Stimulated activated naive CD8-positive, alpha-beta T cell treated with anti-CD3 and anti-CD28 coated beads, Interleukin-15, Interleukin-2, amounts not matched to agents 100 ng/mL and 50 ng/mL, for 24 hours (primary cell): ENCODE measurements at regions not wholly inside any gene's neighbourhood (a gene's known extent, or its start where the extent isn't known, plus 50 kb on each side); places are given as distances from the start of the nearest gene placed in this dataset.

ENCODE experiments used
- H3K27ac Mint-ChIP-seq: one replicate; pipeline ENCODE4 v1.8.0; 2021; ENCODE audit warnings: mild to moderate bottlenecking, mixed read lengths
- H3K27me3 Mint-ChIP-seq: one replicate; pipeline ENCODE4 v1.8.0; 2021; ENCODE audit warnings: mixed read lengths
- H3K36me3 Mint-ChIP-seq: one replicate; pipeline ENCODE4 v1.8.0; 2021; ENCODE audit warnings: low read depth, mixed read lengths
- H3K4me1 Mint-ChIP-seq: one replicate; pipeline ENCODE4 v1.8.0; 2021; ENCODE audit warnings: low read depth, mixed read lengths
- H3K4me3 Mint-ChIP-seq: one replicate; pipeline ENCODE4 v1.8.0; 2021; ENCODE audit warnings: mild to moderate bottlenecking, mixed read lengths
- H3K9me3 Mint-ChIP-seq: one replicate; pipeline ENCODE4 v1.8.0; 2021; ENCODE audit warnings: mixed read lengths

DNA sequence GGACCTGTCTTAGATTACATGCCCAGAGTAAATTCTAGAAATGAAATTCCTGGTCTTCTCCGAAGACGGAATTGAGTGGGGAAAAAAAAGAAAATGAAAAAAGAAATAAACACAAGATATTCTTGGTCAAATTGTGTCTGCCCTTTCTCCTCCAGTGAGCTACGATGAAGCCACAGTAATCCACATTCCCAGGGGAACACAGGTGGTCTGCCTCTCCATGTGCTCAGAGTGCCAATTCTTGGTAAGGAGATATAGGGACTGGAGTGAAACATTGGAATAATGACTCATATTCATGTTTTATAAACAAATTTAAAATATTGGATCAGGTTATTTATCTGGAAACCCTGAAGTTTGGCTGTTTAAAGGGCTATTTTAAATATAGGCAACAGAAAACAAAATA is 54.2 kb upstream of the MGST2 start:
- Mint-ChIP-seq H3K9me3 (peaks cover 4% of the 10 kb centered on the region), H3K4me3 (no peak overlapping the region), H3K36me3 (peaks cover 5% of the 10 kb centered on the region), H3K4me1 (peaks cover 8% of the 10 kb centered on the region), H3K27me3 (peaks cover 22% of the 10 kb centered on the region), H3K27ac (no peak overlapping the region)

DNA sequence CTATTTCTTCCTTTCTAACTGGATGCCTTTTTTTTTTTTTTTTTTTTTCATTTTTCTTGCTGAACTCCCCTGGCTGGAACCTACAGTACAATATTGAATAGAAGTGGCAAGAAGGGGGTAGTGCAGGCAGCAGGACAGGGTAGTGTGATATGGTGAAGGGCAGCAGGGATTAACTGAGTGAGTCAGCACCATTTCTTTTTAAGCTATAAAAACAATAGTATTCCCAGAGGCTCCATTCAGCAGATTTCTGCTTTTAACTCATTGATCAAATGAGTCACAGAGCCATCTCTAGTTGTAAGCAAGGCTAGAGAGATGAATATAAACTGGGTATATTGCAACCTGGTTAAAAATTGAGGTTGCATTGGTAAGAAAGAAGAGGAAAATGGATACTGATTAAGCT is 53.6 kb upstream of the SETD7 start:
- Mint-ChIP-seq H3K27ac (no peak overlapping the region), H3K27me3 (peaks cover 22% of the 10 kb centered on the region), H3K4me1 (peaks cover 16% of the 10 kb centered on the region), H3K9me3 (peaks cover 7% of the 10 kb centered on the region), H3K36me3 (peaks cover 7% of the 10 kb centered on the region), H3K4me3 (no peak overlapping the region)

DNA sequence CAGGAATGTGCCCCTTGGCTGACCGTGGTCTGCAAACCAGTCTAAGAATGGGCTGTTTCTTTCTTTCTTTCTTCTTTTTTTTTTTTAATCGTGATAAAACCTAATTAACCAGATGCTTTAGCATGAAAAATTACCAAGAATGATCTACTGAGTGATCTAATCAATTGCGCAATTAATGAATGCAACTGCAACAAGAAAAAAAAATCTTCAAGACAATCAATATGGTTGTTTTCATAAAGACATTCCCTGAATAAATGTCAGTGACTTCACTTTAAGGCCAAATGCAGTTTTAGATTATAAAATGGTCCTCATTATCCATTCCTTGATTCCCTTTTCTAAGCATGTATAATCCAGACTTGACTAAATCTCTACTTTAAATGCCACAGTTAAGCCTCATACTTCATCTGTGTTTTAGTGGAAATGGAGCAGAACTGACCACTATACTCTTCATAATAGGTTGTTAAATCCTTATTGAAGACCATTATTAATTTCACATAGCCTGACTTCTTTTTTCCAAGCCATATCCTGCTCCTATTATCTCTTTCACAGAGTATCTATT is 51.6 kb upstream of the SETD7 start:
- H3K27ac Mint-ChIP-seq: no peak overlapping the region
- H3K27me3 Mint-ChIP-seq: peaks cover 22% of the 10 kb centered on the region
- peaks cover 7% of the 10 kb centered on the region for H3K36me3 Mint-ChIP-seq
- H3K4me1 Mint-ChIP-seq: peaks cover 16% of the 10 kb centered on the region
- H3K9me3 Mint-ChIP-seq: peaks cover 7% of the 10 kb centered on the region
- no peak overlapping the region for H3K4me3 Mint-ChIP-seq

DNA sequence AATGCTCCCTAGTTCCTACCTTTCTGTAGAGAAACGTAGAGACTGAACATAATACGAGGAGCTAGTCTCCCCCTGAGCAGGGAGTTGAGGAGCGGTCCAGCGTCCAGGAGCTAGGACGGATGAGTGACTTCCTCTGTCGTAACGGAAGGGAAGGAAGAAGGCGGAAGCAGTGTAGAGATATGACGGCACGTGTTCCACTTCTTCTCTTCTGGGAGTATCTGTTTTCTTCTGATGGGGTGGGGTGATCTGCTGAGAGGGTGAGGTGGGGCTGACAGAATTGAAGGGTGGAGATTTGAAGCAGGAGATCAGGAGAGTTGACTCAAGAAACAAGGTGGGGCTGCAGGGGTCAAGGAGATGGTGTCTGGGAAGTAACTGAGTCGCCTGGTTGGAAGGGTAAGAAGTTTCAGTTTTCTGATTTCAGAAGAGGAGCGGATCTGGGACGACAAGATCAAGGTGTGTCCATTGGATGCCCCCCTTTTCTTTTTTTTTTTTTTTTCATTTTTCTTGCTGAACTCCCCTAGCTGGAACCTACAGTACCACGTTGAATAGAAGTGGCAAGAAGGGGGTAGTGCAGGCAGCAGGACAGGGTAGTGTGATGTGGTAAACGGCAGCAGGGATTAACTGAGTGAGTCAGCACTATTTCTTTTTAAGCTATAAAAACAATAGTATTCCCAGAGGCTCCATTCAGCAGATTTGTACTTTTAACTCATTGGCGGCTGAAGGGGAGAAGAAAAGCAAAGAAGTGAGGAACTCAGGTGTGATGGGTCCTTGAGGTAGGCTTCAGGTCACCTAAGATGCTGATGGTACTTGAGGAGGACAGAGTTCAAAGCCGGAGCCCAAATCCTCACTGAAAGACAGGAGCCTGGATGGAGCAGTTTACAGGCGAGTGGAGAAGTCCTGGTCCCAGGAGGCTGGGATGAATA is 50.8 kb upstream of the SETD7 start:
- peaks cover 7% of the 10 kb centered on the region for H3K9me3 Mint-ChIP-seq
- H3K27ac Mint-ChIP-seq: peak overlapping the region; percentile 86
- H3K4me3 Mint-ChIP-seq: peak overlapping the region; percentile 71
- H3K27me3 Mint-ChIP-seq: peaks cover 22% of the 10 kb centered on the region
- H3K36me3 Mint-ChIP-seq: peaks cover 7% of the 10 kb centered on the region
- peaks cover 16% of the 10 kb centered on the region for H3K4me1 Mint-ChIP-seq

DNA sequence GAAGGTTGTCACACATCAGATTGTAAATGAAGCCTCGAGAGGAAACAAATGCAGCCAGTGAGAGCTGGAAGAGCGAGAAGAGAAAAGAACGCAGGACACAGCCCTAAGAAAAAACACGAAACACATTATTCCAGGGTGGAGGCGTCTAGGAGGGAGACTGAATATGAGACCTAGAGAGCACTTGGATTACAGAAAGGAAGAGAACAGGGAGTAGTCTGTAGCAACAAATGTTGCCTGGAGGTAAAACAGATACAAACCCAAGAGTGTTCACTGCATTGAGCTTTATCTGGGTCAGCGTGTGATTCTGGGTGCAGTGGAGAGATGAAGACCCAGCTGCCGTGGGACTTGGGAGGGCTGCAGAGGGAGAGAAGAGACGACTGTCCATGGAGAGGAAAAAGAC is 50.1 kb upstream of the SETD7 start:
- H3K9me3 Mint-ChIP-seq: peaks cover 7% of the 10 kb centered on the region
- no peak overlapping the region for H3K27ac Mint-ChIP-seq
- H3K27me3 Mint-ChIP-seq: peaks cover 22% of the 10 kb centered on the region

More for the DNA sequence above, 50.1 kb upstream of the SETD7 start:
- H3K36me3 Mint-ChIP-seq: peaks cover 7% of the 10 kb centered on the region
- H3K4me3 Mint-ChIP-seq: peak overlapping the region; percentile 71
- peaks cover 16% of the 10 kb centered on the region for H3K4me1 Mint-ChIP-seq
